SK-N-SH treated with all-trans-retinoic acid at 6 μM for 48 hours (cell line): ENCODE measurements at regions not wholly inside any gene's neighbourhood (a gene's known extent, or its start where the extent isn't known, plus 50 kb on each side); places are given as distances from the start of the nearest gene placed in this dataset.

Experiments
- ATAC-seq: fragments of 200-7000 bp; cut with Tn5 transposase; 3 replicates; pipeline ENCODE4 v1.9.1; 2020; ENCODE audit warnings: mild to moderate bottlenecking, moderate library complexity
- ARNTL ChIP-seq: fragments of 450-650 bp; formaldehyde crosslinking; IDR thresholded peaks from 2 replicates; pipeline ENCODE4 v1.5.0; 2020; ENCODE audit warnings: low read depth, mild to moderate bottlenecking, moderate library complexity, borderline replicate concordance
- BACH2 ChIP-seq: fragments of 250-450 bp; sonication (Bioruptor Pico); IDR thresholded peaks from 2 replicates; pipeline ENCODE4 v1.9.0; 2021; ENCODE audit warnings: mild to moderate bottlenecking, borderline replicate concordance
- CSDC2 ChIP-seq: fragments of 250-450 bp; sonication (Bioruptor Pico); IDR thresholded peaks from 2 replicates; pipeline ENCODE4 v1.5.0; 2020; ENCODE audit warnings: mild to moderate bottlenecking, moderate library complexity
- ESRRG ChIP-seq: fragments of 250-450 bp; sonication (Bioruptor Pico); IDR thresholded peaks from 2 replicates; pipeline ENCODE4 v1.6.1; 2021; ENCODE audit warnings: mild to moderate bottlenecking
- GLIS3 ChIP-seq: fragments of 250-450 bp; sonication (Bioruptor Pico); IDR thresholded peaks from 2 replicates; pipeline ENCODE4 v1.5.0; 2020; ENCODE audit warnings: mild to moderate bottlenecking, moderate library complexity
- OSR1 ChIP-seq: fragments of 250-450 bp; sonication (Bioruptor Pico); IDR thresholded peaks from 2 replicates; pipeline ENCODE4 v1.8.0; 2022; ENCODE audit warnings: moderate library complexity, mild to moderate bottlenecking, inconsistent platforms
- PATZ1 ChIP-seq: fragments of 250-450 bp; sonication (Bioruptor Pico); IDR thresholded peaks from 2 replicates; pipeline ENCODE4 v1.8.0; 2020; ENCODE audit warnings: mild to moderate bottlenecking, moderate library complexity, borderline replicate concordance
- POU6F1 ChIP-seq: fragments of 250-450 bp; sonication (Bioruptor Pico); IDR thresholded peaks from 2 replicates; pipeline ENCODE4 v1.8.0; 2021; ENCODE audit warnings: low read depth, mild to moderate bottlenecking, moderate library complexity, borderline replicate concordance
- PPARA ChIP-seq: fragments of 250-450 bp; sonication (Bioruptor Pico); IDR thresholded peaks from 2 replicates; pipeline ENCODE4 v1.5.0; 2020; ENCODE audit warnings: mild to moderate bottlenecking, borderline replicate concordance
- RARB ChIP-seq: fragments of 250-450 bp; sonication (Bioruptor Pico); IDR thresholded peaks from 2 replicates; pipeline ENCODE4 v1.8.0; 2021; ENCODE audit warnings: mild to moderate bottlenecking, moderate library complexity
- SNAI2 ChIP-seq: fragments of 250-450 bp; sonication (Bioruptor Pico); IDR thresholded peaks from 2 replicates; pipeline ENCODE4 v1.5.0; 2020; ENCODE audit warnings: mild to moderate bottlenecking, moderate library complexity
- TCF4 ChIP-seq: fragments of 250-450 bp; sonication (Bioruptor Pico); IDR thresholded peaks from 2 replicates; pipeline ENCODE4 v1.8.0; 2021; ENCODE audit warnings: mild to moderate bottlenecking, moderate library complexity, borderline replicate concordance
- TOX ChIP-seq: fragments of 250-450 bp; sonication (Bioruptor Pico); IDR thresholded peaks from 2 replicates; pipeline ENCODE4 v1.8.0; 2021; ENCODE audit warnings: mild to moderate bottlenecking, moderate library complexity, borderline replicate concordance
- TSHZ2 ChIP-seq: fragments of 250-450 bp; sonication (Bioruptor Pico); IDR thresholded peaks from 2 replicates; pipeline ENCODE4 v1.5.0; 2020; ENCODE audit warnings: mild to moderate bottlenecking, moderate library complexity
- ZC3H10 ChIP-seq: fragments of 250-450 bp; sonication (Bioruptor Pico); IDR thresholded peaks from 2 replicates; pipeline ENCODE4 v1.5.1; 2021; ENCODE audit warnings: mild to moderate bottlenecking, moderate library complexity
- ZFP3 ChIP-seq: fragments of 250-450 bp; sonication (Bioruptor Pico); IDR thresholded peaks from 2 replicates; pipeline ENCODE4 v1.5.0; 2020; ENCODE audit warnings: mild to moderate bottlenecking, moderate library complexity
- ZFP30 ChIP-seq: fragments of 450-650 bp; formaldehyde crosslinking; IDR thresholded peaks from 2 replicates; pipeline ENCODE4 v1.5.0; 2022; ENCODE audit warnings: mild to moderate bottlenecking, moderate library complexity
- ZNF565 ChIP-seq: fragments of 450-650 bp; formaldehyde crosslinking; conservative IDR thresholded peaks from 2 replicates; pipeline ENCODE4 v1.5.0; 2020; ENCODE audit warnings: low read depth, mild to moderate bottlenecking, moderate library complexity
- ZNF70 ChIP-seq: fragments of 450-650 bp; formaldehyde crosslinking; IDR thresholded peaks from 2 replicates; pipeline ENCODE4 v1.5.0; 2020; ENCODE audit warnings: mild to moderate bottlenecking, moderate library complexity
- ZNF8 ChIP-seq: fragments of 450-650 bp; formaldehyde crosslinking; IDR thresholded peaks from 2 replicates; pipeline ENCODE4 v1.5.0; 2020; ENCODE audit warnings: mild to moderate bottlenecking, moderate library complexity
- TF ChIP-seq, protein P1 (sequence below): fragments of 250-450 bp; sonication (Bioruptor Pico); IDR thresholded peaks from 2 replicates; pipeline ENCODE4 v1.5.1; 2021; ENCODE audit warnings: mild to moderate bottlenecking, moderate library complexity
- TF ChIP-seq, protein P2 (sequence below): fragments of 250-450 bp; sonication (Bioruptor Pico); IDR thresholded peaks from 2 replicates; pipeline ENCODE4 v1.5.1; 2020; ENCODE audit warnings: low read depth, mild to moderate bottlenecking, moderate library complexity

GRCh38 chr4:53755656-53756055 is 164.4 kb upstream of the LNX1 start:
- no peak for TF ChIP-seq TCF4 (CRISPR knock-in tag)
- no peak for TF ChIP-seq ZFP30
- no peak for TF ChIP-seq CSDC2 (CRISPR knock-in tag)
- TF ChIP-seq PATZ1 (CRISPR knock-in tag), result no peak
- no peak for TF ChIP-seq PPARA (CRISPR knock-in tag)
- TF ChIP-seq, protein P1, sequence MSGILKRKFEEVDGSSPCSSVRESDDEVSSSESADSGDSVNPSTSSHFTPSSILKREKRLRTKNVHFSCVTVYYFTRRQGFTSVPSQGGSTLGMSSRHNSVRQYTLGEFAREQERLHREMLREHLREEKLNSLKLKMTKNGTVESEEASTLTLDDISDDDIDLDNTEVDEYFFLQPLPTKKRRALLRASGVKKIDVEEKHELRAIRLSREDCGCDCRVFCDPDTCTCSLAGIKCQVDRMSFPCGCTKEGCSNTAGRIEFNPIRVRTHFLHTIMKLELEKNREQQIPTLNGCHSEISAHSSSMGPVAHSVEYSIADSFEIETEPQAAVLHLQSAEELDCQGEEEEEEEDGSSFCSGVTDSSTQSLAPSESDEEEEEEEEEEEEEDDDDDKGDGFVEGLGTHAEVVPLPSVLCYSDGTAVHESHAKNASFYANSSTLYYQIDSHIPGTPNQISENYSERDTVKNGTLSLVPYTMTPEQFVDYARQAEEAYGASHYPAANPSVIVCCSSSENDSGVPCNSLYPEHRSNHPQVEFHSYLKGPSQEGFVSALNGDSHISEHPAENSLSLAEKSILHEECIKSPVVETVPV, result no peak
- no peak for TF ChIP-seq ZFP3 (CRISPR knock-in tag)
- TF ChIP-seq RARB (CRISPR knock-in tag), result no peak
- TF ChIP-seq BACH2 (CRISPR knock-in tag), result no peak
- TF ChIP-seq ZNF565 (CRISPR knock-in tag), result no peak
- no peak for TF ChIP-seq ARNTL (CRISPR knock-in tag)
- no peak for TF ChIP-seq TOX
- TF ChIP-seq OSR1 (CRISPR knock-in tag), result no peak
- no peak for TF ChIP-seq ZNF8
- no peak for TF ChIP-seq TSHZ2 (CRISPR knock-in tag)
- no peak for TF ChIP-seq GLIS3 (CRISPR knock-in tag)
- TF ChIP-seq, protein P2, sequence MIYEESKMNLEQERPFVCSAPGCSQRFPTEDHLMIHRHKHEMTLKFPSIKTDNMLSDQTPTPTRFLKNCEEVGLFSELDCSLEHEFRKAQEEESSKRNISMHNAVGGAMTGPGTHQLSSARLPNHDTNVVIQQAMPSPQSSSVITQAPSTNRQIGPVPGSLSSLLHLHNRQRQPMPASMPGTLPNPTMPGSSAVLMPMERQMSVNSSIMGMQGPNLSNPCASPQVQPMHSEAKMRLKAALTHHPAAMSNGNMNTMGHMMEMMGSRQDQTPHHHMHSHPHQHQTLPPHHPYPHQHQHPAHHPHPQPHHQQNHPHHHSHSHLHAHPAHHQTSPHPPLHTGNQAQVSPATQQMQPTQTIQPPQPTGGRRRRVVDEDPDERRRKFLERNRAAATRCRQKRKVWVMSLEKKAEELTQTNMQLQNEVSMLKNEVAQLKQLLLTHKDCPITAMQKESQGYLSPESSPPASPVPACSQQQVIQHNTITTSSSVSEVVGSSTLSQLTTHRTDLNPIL, result no peak
- TF ChIP-seq ZNF70, result no peak
- TF ChIP-seq ESRRG, result no peak
- no peak for ATAC-seq

DNA sequence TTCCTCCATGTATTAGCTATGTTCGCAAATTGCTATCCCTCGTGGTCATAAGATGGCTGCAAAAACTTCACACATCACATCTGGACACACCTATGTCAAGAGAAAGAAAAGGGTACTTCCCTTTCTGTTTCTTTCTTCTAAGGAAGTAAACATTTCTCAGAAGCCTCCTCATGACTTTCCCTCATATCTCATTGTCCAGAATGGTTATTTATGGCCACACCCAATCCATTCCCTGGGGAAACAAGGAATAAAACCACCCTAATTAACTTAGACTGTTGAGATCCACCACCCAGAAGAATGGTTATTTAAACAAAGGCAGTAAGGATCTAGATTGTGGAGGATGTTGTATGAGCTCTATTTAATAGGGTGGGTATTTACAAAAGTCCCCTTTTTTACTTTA is 160.8 kb upstream of the LNX1 start:
- no peak for ATAC-seq
- TF ChIP-seq, protein P1, result no peak
- TF ChIP-seq ZNF565 (CRISPR knock-in tag), result no peak
- TF ChIP-seq ZNF8, result no peak
- no peak for TF ChIP-seq SNAI2 (CRISPR knock-in tag)
- no peak for TF ChIP-seq CSDC2 (CRISPR knock-in tag)
- no peak for TF ChIP-seq POU6F1 (CRISPR knock-in tag)
- no peak for TF ChIP-seq TCF4 (CRISPR knock-in tag)
- no peak for TF ChIP-seq ZFP30
- TF ChIP-seq ESRRG, result no peak
- TF ChIP-seq ARNTL (CRISPR knock-in tag), result no peak
- TF ChIP-seq, protein P2, result no peak
- no peak for TF ChIP-seq ZC3H10 (CRISPR knock-in tag)
- TF ChIP-seq TOX, result no peak
- no peak for TF ChIP-seq PPARA (CRISPR knock-in tag)
- no peak for TF ChIP-seq GLIS3 (CRISPR knock-in tag)
- no peak for TF ChIP-seq RARB (CRISPR knock-in tag)
- TF ChIP-seq TSHZ2 (CRISPR knock-in tag), result no peak
- no peak for TF ChIP-seq PATZ1 (CRISPR knock-in tag)
